Hematopoietic multipotent progenitor cell treated with erythropoietin and hydrocortisone succinate and interleukin-3 and kit ligand, for 15 days (in vitro differentiated cells): ENCODE measurements at regions not wholly inside any gene's neighbourhood (a gene's known extent, or its start where the extent isn't known, plus 50 kb on each side); places are given as distances from the start of the nearest gene placed in this dataset.
A peak's percentile ranks its signal among the peaks of the same experiment; 100 is the strongest.

Source experiments
- DNase-seq: peaks from one replicate; pipeline ENCODE4 v3.0.0-alpha.2; 2015; ENCODE audit warnings: low spot score

DNA sequence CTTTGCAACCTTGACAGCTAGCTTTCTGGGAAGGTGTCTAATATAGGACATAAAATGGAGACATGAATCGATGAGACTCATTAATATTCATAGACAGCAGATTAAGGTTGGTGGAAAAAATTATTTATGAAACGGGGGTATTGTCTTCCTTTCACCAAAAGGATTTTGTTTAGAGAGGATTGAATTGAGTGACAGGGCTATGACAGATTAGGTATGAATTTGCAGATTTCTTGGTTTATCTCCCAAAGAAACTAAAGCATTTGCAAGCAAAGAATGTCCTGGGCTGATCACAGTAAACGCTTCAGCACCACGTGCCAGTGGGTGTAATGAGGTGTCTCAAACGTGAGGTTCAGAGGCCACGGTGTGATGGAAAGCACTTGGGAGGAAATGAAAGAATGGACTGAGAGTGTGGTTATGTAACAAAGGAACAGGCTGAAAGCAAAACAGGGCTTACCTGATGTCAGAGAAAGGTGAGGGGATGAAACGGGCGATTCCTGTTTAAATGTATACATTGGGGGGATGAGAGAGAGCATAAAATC lies 329.2 kb upstream of the NPVF start:
- DNase-seq = no peak

DNA sequence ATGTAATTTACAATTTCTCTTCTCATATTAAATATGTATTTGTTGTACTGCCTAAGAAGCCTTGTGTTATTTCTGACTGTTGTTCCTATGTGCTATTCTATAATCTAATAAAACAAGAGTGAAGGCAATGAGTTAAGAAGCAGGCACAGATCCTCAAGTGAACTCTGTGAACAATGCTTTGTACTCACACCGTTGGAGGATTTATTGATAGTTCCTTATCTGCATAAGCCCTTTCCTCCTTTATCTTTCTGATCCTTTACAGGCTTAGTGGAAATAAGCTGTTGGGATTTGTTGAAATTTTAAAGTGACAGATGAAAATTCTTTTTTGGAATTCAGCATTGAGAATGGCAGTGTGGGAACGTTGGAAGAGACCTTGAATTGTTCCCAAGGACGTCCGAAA lies 329.6 kb upstream of the NPVF start:
- DNase-seq = no peak

- DNase-seq = no peak
Measured at GRCh38 chr7:25558605-25559004, 330.3 kb upstream of the NPVF start.

DNA sequence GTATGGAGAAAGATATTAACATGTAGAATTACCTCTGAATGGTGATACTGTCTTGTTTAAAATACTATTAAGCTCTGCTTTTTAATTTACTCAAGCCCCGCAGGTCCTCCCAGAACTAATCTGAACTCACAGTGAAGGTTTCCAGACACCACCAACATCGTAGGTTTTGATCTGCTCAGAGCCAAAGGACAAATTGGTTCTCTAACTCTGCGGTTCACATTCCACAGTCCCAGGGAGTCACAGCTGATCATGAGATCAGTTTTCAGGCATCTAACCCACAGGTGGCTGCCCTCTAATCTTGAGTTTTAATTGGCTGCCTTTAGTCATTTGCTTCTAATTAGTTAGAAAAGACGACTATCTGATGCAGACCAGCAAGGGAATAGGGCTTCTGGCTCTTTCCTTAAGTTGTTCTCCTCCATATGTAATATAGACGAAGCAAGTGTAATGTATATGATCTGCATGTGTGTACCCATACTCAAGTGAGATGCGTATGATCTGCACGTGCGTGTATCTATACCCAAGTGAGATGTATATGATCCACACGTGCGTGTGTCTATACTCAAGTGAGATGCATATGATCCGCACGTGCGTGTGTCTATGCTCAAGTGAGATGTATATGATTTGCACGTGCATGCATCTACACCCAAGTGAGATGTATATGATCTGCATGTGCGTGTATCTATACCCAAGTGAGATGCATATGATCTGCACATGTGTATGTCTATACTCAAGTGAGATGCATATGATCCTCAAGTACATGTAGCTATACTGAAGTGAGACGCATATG lies 331.5 kb upstream of the NPVF start:
- no peak for DNase-seq

DNA sequence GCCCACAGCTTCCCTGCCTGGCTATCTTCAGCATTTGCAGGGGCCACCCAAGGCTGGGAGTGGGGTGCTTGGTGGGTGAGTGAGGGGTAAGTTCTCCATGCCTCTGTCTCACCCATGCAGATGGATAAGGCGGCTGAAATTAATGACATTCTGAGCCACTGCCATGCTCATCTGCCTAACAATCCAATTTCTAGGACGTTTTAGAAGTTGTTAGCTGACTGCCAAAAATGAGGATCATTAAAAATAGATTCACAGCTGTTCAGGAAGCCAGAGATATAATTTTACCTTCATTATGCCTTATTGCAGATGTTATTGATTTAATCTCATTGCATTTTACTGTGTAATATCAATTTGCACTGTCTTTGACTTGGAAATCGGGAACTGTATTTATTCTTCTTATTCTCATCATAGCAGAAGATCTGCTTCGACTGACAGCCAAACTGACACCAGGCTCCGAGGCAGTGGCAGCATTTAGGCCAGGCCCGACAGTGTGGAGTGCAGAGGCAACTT lies 334.4 kb upstream of the NPVF start:
- no peak for DNase-seq

DNA sequence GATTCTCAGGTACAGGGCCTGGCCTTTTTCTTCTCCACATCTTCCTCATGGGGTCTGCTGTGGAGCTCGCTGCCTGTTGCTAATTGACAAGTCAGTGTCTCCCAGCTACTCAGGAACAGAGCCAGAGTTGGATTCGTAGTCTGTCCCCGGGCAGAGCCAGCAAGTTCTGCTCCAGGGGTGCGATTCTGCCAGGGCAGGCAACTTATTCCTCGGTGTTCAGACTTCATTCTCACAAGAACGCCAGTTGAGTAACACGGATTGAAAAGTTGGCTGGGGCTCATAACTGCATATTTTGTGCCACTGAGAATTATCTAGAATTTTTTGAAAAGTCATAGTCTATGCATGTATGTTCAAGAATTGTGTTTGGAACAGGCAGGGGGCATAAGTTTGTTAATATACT lies 336.7 kb upstream of the NPVF start:
- no peak for DNase-seq

DNA sequence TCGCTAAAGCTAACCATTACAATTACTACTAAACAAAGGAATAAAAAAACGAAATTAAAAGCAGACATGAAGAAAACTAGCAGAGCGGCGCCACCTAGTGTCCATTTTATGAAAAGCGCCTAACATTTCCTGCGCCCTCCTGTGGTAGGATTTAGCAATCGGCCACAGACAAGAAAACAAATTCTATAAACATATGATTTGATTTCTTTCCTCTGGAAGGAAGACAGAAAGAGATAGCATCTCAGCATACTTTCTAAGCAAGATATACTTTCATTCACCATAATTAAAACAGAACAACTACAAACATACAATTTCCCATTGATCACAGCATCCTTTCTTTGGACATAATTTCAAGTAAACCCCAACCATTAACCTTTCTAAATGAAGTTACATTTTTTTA lies 337.7 kb upstream of the NPVF start:
- DNase-seq = peak; percentile 73

DNA sequence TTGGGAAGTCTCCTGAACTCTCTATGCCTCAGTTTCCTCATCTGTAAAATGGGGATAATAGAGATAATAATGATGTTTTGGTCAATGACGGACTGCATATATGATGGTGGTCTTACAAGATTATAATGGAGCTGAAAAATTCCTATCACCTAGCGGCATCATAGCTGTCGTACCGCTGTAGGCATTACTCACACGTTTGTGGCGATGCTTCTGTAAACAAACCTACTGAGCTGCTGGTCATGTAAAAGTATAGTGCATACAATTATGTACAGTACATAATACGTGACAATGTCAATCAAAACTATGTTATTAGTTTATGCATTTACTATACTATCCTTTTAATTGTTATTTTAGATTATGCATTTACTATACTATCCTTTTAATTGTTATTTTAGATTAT lies 339.1 kb upstream of the NPVF start:
- DNase-seq = no peak

DNA sequence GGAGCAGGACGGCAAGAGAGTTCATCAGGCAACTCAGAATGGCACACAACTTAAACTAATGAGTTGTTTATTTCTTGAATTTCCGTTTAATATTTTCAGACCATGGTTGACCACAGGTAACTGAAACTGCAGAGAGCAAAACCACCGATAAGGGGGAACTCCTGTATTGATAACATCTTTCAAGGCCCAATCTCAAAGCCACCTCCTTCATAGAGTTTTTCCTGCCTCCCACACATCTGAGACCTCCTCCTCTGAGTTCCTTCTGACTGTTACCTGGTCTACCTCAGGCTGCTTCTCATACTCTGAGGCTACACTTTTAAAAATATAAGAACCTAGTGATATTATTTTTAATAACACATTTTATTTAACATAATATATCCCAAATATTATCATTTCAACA lies 341.5 kb upstream of the NPVF start:
- DNase-seq = no peak

DNA sequence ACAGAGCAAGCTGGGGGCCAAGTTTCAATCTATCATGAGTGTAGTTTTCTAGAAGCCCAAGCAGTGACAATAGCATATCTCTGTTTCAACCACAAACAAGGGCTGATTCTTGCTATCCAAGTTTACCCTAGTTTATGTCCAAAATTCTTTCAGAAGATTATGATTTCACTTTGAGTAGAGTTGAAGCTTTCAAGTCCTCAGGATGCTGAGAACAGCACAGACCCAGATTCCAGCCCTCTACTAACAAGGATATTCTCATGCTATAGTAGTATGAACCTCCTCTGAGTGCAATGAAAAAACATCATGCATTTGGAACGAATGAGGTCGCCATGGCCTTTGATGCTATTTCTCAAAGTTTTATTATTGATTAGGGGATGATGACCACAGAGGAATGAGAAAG lies 344.1 kb upstream of the NPVF start:
- DNase-seq = no peak

DNA sequence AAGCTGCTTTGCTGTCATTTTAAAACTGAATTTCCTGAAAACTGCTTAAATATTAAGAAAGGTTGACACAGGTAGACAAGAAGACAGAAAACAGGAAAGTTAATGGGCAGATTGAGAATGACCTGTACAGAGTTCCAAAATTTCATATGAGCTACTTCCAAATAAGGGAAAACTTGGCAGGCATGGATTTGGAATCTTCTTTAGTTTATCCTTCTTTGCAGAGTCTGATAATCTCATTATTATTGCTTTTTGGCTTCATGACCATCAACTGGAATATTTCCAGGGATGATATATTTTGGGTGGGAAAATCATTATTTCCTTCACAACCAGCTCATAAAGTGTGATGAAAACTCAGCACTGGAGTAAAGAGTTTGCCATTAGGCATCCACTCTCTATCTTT lies 346.5 kb upstream of the NPVF start:
- no peak for DNase-seq

DNA sequence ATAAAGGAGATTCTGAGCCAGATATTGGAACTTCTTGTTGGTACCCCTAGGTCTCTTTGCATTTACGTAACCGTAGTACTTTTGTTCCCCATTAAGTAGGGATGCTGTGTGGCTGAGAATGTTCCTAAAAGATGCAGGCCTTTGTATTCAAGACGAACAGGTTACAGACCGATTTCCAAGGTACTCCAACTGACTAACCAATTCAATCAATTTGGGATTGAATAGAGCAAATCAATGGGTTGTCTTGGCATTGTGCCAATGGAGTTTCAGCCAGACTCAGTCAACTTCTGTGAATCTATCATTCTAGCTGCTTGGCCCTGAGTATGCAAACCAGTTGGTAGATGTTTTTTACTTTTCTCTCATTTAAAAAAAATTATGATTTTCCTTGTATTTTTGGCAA lies 347.3 kb upstream of the NPVF start:
- DNase-seq = no peak

- no peak for DNase-seq
Measured at GRCh38 chr7:25578991-25579777, 350.9 kb upstream of the NPVF start.

- DNase-seq = no peak
Measured at GRCh38 chr7:25579778-25580075, 351.4 kb upstream of the NPVF start.

GRCh38 chr7:25580141-25580540 lies 351.9 kb upstream of the NPVF start:
- no peak for DNase-seq

- DNase-seq = no peak
Measured at GRCh38 chr7:25583621-25584020, 355.3 kb upstream of the NPVF start.

- DNase-seq = no peak
Measured at GRCh38 chr7:25584112-25584938, 356.0 kb upstream of the NPVF start.

DNA sequence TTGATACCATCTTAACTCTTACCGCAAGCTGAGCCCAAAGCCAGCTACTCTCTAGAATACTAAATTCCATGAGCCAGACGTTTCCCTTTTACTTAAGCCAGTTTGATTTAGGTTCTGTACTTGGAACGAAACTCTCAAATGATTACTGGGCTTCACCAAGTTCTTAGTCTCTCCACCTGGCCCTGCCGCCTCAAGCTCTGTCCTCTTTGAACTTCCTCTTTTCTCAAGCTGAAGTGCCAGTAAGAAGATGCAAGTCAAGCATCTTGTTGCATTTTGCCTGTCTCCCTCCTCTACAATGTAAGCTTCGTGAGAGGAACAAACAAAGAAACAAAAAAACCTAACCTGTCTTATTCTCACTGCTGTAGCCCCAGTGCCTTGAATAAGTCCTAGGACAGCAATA lies 358.2 kb upstream of the NPVF start:
- no peak for DNase-seq

DNA sequence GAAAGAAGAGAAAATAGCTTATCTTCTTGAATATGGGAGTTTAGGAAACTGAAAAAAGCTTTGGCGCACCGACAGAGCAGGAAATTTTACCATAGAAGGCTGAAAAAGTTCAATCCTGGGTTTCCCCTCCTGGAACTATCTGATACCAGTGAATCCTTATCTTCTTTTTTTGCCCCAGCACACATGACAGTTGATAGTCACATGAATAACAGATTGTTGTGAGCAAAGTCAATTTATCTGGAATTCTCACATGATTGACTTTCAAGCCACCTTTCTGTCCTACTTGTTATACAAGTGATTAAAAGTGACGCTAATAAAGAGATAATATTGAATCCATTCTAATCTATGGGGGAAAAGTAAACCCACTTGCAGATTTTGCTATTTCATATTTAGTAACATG lies 365.8 kb upstream of the NPVF start:
- DNase-seq = no peak

DNA sequence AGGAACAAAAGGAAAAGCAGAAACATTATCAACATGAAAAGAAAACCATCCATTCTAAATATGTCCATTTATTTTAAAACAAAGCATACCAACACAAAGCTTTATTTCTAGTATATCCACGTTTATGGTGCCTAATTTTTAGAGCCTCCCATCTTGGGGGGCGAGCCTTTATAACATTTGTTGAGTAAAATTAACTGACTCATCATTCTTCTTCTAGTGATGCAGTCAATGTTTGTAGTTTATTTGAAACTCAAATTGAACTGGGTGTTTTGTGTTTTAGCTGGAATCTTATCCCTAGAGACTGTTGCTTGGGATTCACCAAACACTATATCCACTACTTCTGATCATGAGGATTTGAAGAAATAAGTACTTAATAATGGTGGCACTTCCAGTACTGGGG lies 366.4 kb upstream of the NPVF start:
- no peak for DNase-seq

DNA sequence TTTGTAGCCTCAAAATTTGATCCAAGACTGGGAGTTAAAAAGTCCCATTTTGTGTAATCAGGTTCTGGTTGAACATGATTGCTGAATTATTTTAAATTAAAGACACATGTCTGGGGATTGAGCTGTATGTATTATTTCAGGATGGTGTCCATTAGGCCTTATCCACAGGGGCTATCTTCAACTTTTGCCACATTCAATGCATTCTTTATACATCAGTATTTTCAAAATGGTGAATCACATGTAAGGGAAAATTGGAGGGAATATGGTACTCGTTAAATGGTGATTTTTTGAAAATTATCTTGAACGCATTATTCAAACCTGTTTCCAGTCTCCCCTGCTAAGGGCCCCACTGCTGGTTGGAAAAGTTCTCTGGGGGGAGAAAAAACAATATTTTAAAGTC lies 367.7 kb upstream of the NPVF start:
- DNase-seq = no peak

DNA sequence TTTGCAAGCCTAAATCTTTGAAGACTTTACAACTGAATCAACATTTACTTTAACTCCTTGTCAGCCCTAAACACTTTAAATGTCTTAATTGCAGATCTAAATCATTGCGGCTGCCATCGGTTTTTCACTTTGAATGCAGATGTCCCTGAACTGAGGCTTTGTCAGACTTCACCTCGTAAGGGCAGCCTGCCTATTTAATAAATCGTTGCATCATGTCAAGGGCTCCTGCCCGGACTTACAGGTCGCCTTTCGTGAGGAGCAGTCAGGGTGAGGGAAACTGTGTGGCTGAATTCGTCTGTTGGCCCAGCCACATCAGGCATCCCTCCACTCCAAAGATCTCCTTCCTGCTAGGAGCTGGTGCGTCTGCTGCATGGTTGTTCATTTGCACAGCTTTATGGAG lies 368.2 kb upstream of the NPVF start:
- DNase-seq = no peak

DNA sequence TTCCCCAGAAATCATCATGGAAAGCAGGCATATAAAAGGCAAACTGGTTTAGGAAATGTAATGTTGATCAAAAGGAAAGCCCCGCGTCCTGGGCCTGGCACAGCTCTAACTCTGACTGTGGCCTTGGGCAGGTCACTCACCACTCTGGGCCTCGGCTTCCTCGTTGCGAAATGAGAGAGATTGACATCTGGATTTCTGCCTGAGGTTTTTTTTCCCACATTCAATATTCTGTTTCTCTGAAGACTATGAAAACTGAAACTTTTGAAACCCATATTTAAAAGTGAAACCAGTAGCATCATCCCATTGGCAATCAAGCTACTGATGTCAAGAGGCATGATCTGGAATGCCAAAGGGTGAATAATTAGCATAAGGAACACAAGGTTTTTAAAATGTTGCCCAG lies 369.7 kb upstream of the NPVF start:
- DNase-seq = no peak
